ENCODE measurements at regions not wholly inside any gene's neighbourhood (a gene's known extent, or its start where the extent isn't known, plus 50 kb on each side); places are given as distances from the start of the nearest gene placed in this dataset.

DNA sequence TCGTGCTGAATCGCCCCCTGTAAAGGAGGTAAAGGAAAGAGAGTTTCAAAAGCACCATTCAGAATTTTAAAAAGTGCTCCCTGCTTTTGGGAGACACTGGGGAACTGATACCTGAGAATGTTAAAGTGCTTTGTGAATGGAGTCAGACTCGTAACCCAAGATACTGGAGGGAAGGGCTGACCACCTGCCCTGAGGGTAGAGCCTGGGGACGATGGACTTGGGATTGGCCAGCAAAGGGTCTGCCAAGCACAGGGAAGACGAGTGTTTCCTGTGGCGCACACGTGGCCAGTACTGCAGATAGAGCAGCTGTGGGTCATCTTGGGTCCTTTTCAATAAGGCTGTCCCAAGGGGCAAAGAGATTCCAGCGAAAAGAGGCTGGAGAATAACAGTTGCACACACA is 1284.1 kb upstream of the AUTS2 start:
- no peak for DNase-seq (ENCODE audit: low read depth in 4 of 4, low spot score in 3 of 4)

DNA sequence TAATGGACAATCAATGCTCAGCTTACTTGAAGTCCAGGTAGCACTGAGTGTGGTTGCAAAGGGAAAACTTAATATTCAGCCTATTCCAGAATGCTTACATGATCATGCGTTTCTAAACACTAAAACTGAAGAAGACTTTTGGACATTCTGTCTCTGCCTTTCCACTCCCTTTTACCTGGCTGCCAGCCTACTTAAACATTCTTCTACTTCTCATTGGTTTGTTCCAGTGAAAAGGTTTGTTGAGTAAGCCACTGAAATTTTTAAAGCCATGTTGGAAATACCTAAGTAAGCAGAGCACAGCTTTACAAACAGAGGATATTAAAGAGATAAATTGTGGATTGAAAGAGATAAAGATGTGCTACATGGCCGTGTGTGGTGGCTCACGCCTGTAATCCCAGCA is 1280.8 kb upstream of the AUTS2 start:
- no peak for DNase-seq (ENCODE audit: low read depth in 4 of 4, low spot score in 3 of 4)

GRCh38 chr7:68319061-68319460 is 1279.2 kb upstream of the AUTS2 start:
- no peak for DNase-seq (ENCODE audit: low read depth in 4 of 4, low spot score in 3 of 4)

DNA sequence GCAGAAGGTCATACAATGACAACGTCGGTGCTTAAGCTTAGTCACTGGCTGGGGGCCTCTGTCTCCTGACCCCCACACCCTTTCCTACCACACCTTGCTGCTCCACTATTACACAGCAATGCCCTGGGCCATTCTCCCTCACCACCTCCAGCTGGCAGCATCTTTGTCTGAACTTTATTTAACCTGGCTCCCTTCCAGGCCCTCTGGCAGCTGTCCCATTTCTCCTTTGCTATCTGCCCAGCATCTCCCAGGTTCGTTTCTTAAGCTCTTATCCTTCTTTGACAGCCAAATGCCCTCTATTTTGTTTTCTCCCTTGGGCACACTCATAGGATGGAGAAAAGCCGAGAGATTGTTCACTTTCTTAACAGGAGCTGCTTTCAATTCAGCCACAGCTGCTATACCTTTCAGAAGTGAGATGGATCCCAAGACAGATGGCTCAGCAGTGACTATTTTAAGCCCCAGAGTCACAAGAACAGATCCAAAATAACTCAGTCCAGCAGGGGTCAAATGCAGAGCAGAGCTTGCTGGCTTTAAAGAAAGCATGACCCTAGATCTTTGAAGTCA is 1277.1 kb upstream of the AUTS2 start:
- DNase-seq (ENCODE audit: low read depth in 4 of 4, low spot score in 3 of 4), result peak in 2 of 4 donors; percentile 10 to 14

- DNase-seq (ENCODE audit: low read depth in 4 of 4, low spot score in 3 of 4), result no peak
Observed at GRCh38 chr7:68321776-68322496, 1276.3 kb upstream of the AUTS2 start.

DNA sequence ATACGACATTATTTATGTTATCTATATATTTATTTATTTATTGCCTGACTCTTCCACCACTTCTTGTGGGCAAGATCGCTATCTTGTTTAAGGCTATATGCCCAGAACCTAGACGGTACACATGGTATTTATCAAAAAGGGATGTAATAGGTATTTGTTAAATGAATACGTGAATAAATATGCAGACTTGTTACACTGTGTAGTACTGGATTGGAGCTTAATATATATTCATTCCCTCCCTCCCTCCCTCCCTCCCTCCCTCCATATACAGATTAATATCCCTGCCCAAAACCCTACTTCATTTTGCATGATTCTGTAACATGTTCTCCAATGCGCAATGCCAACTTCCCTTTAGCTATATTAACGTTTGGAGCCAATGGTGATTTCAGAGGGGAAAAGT is 1273.7 kb upstream of the AUTS2 start:
- no peak for DNase-seq (ENCODE audit: low read depth in 4 of 4, low spot score in 3 of 4)

DNA sequence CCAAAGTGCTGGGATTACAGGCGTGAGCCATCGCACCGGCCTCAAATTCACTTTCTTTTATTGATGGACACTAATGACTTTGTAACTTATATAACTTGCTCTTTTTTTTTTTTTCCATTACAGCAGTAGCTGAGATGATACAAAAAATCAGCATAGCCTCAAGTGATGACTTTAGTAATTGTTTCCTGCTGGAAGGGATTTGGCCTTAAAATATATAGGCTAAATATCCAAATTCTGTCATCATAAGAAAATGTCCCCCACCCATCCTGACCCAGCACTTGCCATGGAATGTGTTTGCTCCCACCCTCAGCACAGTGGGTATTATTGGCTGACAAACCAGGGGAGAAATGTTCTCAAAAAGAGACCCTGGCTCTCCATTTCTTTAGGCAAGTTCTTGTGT is 1264.1 kb upstream of the AUTS2 start:
- no peak for DNase-seq (ENCODE audit: low read depth in 4 of 4, low spot score in 3 of 4)

DNA sequence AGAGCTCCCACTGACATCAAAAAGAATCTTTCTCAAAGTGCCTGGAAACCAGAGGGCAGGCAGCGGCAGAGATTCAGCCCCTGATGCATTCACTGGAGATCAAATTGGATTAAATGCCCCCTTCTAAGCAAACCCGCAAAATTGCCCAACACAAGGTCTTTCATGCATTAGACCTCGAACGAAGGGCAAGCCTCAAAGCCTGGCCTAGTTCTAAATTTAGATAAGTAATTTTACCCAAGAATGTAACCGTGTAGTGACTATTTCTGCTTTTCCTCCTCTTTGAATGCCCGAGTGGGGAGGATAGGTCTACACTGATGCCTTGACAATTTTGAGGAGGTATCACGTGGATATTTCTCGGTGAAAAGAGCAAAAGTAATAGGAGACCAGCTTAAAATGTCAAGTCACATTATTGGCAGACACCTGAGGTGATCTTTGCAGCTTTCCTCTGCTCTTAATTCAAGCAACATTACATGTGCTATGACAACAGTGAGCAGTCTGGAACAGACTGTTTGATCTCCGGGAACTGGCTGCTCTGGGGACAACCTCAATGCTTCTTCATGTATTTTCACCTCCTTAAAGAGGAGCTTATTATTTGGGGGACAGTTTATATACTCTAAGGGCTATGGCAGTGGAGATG is 1263.5 kb upstream of the AUTS2 start:
- no peak for DNase-seq (ENCODE audit: low read depth in 4 of 4, low spot score in 3 of 4)

- DNase-seq (ENCODE audit: low read depth in 4 of 4, low spot score in 3 of 4), result no peak
Observed at GRCh38 chr7:68336594-68336993, 1261.7 kb upstream of the AUTS2 start.

DNA sequence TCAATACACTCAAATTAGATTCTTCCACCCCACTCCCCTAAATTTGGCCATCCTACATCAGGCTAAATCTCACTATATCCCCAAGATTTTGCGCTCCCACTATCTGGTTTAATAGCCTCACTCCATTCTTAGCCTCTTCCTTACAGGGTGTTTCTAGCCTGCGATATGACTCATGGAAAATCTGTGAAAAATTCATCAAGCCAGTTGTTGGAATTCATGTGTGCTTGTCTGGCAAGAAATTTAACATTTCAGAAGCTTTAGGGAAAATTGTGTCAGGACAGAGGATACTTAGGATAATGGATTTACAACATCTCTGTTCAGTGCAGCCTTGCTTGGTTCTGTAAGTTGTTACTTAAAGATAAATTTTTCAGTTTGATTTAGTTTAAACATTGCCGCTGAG is 1249.9 kb upstream of the AUTS2 start:
- DNase-seq (ENCODE audit: low read depth in 4 of 4, low spot score in 3 of 4), result no peak

- no peak for DNase-seq (ENCODE audit: low read depth in 4 of 4, low spot score in 3 of 4)
Observed at GRCh38 chr7:68362745-68363518, 1235.3 kb upstream of the AUTS2 start.

- no peak for DNase-seq (ENCODE audit: low read depth in 4 of 4, low spot score in 3 of 4)
Observed at GRCh38 chr7:68364886-68365625, 1233.2 kb upstream of the AUTS2 start.

DNA sequence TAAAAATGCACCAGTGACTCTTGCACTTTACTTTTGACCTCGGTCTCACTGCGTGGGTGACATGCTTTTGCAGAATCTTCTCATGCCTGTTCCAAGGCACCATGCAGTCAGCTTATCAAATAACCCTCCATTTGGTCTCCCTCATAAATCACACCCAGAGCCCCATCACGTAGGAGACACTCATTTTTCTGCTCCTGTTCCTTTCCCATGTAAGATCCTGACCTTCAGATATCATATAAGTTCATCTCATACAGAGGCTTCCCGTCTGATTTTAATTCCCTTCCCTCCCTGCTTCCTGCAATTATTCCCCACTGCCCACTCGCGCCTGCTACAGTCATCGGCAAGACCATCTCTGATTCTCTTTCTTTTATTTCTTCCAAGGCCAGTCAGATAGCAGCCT is 1226.3 kb upstream of the AUTS2 start:
- no peak for DNase-seq (ENCODE audit: low read depth in 4 of 4, low spot score in 3 of 4)

GRCh38 chr7:68376131-68376661 is 1222.1 kb upstream of the AUTS2 start:
- DNase-seq (ENCODE audit: low read depth in 4 of 4, low spot score in 3 of 4), result no peak

GRCh38 chr7:68381731-68382130 is 1216.5 kb upstream of the AUTS2 start:
- DNase-seq (ENCODE audit: low read depth in 4 of 4, low spot score in 3 of 4), result no peak

- no peak for DNase-seq (ENCODE audit: low read depth in 4 of 4, low spot score in 3 of 4)
Observed at GRCh38 chr7:68384581-68384980, 1213.7 kb upstream of the AUTS2 start.

DNA sequence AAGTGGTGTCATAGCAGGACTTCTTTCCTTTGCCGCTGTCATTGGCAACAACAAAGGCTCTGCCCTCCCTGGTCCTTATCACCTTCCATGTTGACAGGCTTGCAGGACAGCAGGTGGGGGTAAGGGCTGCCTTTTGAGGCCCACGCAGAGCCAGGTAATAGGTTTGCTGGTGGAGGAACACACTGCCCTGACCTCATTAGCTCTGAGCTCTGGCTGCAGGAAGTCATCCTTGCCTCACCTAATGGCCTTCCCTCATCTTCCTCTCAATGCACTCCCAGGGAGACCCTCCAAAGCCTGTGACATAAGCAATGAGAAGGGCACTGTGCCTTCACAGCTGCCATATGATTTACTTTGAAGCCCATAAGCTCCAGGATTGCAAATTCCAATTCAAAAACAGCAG is 1205.2 kb upstream of the AUTS2 start:
- DNase-seq (ENCODE audit: low read depth in 4 of 4, low spot score in 3 of 4), result no peak

- DNase-seq (ENCODE audit: low read depth in 4 of 4, low spot score in 3 of 4), result no peak
Observed at GRCh38 chr7:68394131-68394530, 1204.1 kb upstream of the AUTS2 start.

GRCh38 chr7:68399991-68400590 is 1198.2 kb upstream of the AUTS2 start:
- DNase-seq (ENCODE audit: low read depth in 4 of 4, low spot score in 3 of 4), result no peak

GRCh38 chr7:68400783-68401182 is 1197.5 kb upstream of the AUTS2 start:
- DNase-seq (ENCODE audit: low read depth in 4 of 4, low spot score in 3 of 4), result no peak

Measured in left renal pelvis (tissue), 4 donors.